ENCODE measurements at regions not wholly inside any gene's neighbourhood (a gene's known extent, or its start where the extent isn't known, plus 50 kb on each side); places are given as distances from the start of the nearest gene placed in this dataset.

GRCh38 chr2:23138701-23139100 lies 246.3 kb upstream of the KLHL29 start:
- DNase-seq (ENCODE audit: low spot score) = no peak
- intact Hi-C loops (cut with DNase I) = no loop called here

- no peak for DNase-seq (ENCODE audit: low spot score)
- intact Hi-C loops (cut with DNase I) = no loop called here
These were observed 239.5 kb upstream of the KLHL29 start for GRCh38 chr2:23145460-23145859.

DNA sequence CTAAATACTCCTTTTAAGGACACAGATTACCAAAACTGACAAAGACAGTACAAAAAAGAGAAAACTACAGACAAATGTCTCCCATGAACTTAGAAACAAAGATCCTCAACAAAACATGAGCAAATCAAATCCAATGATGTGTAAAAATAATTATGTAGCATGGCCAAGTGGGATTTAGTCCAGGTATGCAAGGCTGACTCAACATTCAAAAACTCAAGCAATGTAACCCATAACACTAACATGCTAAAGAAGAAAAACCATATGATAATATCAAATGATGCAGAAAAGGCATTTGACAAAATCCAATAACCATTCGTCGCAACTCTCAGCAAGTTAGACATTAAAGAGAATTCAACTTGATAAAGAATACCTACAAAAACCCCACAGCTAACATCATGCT lies 239.0 kb upstream of the KLHL29 start:
- DNase-seq (ENCODE audit: low spot score) = no peak

DNA sequence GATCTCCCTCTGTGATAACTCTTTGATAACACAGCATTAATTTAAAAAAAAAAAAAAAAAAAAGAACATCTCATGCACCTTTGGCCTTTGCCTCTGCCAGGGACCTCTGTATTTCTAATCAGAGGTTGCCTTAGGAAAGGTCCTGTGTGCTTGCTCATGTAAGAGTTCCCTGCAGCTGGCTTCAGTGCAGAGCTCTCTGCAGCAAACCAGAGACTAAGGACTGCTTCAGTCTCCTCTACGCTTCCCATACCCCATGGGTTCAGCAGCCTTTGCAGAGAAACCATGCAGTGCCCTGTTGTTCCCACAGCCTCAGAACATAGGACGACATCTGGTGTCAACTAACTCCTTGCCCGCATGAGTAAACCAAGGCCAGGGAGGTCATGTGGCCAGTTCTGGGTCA lies 236.6 kb upstream of the KLHL29 start:
- no peak for DNase-seq (ENCODE audit: low spot score)
- intact Hi-C loops (cut with DNase I) = no loop called here

More for the DNA sequence above, 239.0 kb upstream of the KLHL29 start:
- intact Hi-C loops (cut with DNase I) = no loop called here

GRCh38 chr2:23149777-23150176 lies 235.2 kb upstream of the KLHL29 start:
- intact Hi-C loops (cut with DNase I) = no loop called here
- no peak for DNase-seq (ENCODE audit: low spot score)

- intact Hi-C loops (cut with DNase I) = no loop called here
- no peak for DNase-seq (ENCODE audit: low spot score)
These were observed 231.5 kb upstream of the KLHL29 start for GRCh38 chr2:23153484-23153883.

DNA sequence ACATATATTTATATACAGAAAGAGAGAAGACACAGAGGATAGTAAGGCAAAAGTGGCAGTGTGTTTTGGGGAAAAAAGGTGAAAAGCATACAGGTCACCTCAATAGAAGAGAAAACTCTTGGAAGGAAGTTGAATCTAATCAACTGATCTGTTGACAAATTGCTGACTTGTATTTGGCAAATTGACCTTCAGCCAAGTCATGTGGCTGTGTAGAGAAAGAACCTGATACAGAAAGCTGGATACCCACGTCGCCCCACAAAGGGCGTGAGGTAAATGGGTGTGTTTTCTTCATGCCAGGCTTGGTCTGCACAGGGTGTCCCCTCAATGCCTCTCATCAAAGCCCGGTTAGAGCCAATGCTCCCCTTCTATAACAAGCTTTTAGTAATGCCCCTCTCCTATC lies 230.0 kb upstream of the KLHL29 start:
- no peak for DNase-seq (ENCODE audit: low spot score)
- intact Hi-C loops (cut with DNase I) = no loop called here

- no peak for DNase-seq (ENCODE audit: low spot score)
- intact Hi-C loops (cut with DNase I) = no loop called here
These were observed 227.2 kb upstream of the KLHL29 start for GRCh38 chr2:23157812-23158211.

DNA sequence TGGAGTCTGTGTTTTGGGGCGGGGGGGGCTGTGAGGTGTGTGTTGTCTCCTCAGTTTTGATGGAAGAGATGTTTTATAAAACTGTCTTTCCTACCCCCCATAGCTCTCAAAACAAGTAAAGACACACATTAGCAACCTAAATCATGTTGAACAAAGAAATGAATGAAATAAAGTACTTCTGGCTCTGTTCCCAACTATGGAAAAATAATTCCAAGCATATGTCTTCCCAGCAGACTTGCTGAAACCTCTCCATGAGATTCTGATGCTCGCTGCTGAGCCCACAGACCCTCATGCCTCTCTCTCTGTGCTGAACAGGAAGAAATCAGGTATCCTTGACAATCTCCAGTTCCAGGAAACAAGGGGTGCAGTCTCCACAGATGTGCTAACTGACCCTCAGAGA lies 226.7 kb upstream of the KLHL29 start:
- intact Hi-C loops (cut with DNase I) = no loop called here
- no peak for DNase-seq (ENCODE audit: low spot score)

GRCh38 chr2:23159746-23160405 lies 225.1 kb upstream of the KLHL29 start:
- intact Hi-C loops (cut with DNase I) = no loop called here
- no peak for DNase-seq (ENCODE audit: low spot score)

GRCh38 chr2:23164173-23164572 lies 220.8 kb upstream of the KLHL29 start:
- no peak for DNase-seq (ENCODE audit: low spot score)
- intact Hi-C loops (cut with DNase I) = no loop called here

GRCh38 chr2:23169896-23170295 lies 215.1 kb upstream of the KLHL29 start:
- intact Hi-C loops (cut with DNase I) = no loop called here
- DNase-seq (ENCODE audit: low spot score) = no peak

- DNase-seq (ENCODE audit: low spot score) = no peak
- intact Hi-C loops (cut with DNase I) = no loop called here
These were observed 213.9 kb upstream of the KLHL29 start for GRCh38 chr2:23171108-23171507.

DNA sequence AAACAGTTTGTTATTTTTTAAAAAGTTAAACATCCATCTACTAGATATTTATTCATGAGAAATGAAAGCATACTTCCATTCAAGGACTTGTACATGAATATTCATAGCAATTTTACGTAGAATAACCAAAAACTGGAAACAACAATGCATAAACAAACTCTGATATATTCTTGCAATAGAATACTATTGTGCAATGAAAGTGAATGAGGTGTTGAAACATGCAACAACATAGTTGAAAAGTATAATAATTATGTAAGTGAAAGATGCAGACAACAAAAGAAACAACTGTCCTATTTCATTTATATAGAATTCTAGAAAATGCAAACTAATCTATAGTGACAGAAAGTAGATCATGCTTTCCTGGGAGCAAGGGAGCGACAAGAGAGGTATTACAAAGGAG lies 206.6 kb upstream of the KLHL29 start:
- intact Hi-C loops (cut with DNase I) = no loop called here
- DNase-seq (ENCODE audit: low spot score) = no peak

DNA sequence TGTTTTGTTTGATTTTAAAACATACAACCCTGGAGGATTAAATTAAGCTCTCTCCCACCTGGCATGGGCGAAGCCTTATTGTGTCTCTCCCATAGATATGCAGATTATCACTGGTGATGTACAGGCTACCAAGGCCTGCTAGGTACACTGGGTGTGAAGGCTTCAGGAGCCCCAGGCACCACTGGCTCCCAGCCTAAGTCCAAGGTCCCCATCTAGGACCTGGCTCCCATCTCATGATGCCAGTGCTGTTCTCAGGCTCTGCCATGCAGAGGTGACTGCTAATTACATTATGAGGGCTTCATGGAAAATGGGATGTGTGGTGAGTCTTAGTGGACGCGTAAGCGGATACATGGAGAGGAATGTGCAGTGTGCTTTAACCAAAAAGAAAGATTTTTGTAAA lies 201.2 kb upstream of the KLHL29 start:
- intact Hi-C loops (cut with DNase I) = no loop called here
- no peak for DNase-seq (ENCODE audit: low spot score)

- intact Hi-C loops (cut with DNase I) = no loop called here
- DNase-seq (ENCODE audit: low spot score) = no peak
These were observed 186.5 kb upstream of the KLHL29 start for GRCh38 chr2:23198316-23199114.

DNA sequence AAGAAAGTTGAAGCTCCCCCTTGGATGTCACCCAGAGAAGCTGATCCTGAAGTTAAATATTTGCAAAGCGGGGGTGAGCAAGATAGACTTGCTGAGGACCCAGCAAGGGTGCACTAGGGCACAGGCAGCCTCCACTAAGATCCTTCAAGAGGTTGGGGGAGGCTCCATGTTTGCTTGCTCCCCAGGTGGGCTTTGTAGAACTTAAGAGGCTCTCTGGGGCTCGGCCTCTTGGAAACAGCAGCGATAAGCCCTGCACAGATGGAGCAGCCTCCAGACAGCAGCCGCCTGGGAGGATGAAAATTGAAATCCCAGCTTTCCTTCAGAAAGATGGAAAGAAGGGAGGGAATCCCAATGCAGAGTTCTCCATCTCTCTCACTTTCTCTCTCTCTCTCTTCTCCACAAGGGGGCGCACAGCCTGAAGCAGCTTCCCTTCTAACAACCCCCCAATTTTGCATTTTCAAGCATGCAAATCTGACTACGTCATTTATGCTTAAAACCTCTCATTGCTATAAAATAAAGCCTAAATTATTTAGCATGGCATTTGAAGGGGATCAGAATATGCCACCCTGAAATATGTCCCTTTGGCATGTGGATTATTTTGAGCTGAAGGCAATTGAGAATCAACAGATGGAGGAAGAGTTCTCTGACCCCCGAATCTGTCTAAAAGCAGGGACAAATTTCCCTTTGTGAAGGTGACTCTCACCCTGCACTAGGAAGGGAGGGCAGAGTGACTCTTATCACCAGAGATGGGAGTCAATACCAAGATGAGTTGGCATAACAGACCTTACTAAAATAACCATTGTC lies 185.7 kb upstream of the KLHL29 start:
- intact Hi-C loops (cut with DNase I) = no loop called here
- no peak for DNase-seq (ENCODE audit: low spot score)

DNA sequence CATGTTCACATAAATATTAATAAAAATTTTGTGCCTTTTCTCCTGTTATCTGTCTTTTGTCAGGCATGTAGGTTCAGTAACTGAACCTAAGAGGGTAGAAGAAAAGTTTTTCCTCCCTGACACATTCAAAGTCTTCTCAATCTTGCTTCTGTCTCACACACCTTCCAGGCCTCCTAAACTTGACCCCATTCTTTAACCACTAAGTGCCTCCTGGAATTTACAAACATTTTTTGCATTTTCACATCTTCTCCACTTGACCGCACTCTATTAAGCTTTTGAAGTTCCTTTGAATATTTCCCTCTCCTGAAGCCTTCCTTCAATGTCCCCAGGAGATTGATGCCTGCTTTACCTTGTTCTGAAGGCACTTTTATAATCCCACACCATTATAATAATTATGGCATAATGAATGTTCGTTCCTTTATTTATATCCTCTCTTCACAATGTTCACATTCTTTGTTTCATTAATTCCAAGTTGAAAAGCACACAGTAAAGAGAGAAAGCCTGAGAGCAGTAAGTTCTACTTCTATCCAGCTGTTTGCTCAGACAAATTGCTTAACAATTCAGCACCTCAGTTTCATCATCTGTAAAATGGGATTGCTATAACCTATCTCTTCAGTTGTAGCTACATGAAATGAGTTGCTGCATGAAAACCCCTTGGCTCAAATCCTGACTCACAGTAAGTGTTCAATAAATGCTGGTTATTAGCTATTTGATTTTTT lies 184.8 kb upstream of the KLHL29 start:
- intact Hi-C loops (cut with DNase I) = no loop called here
- DNase-seq (ENCODE audit: low spot score) = no peak

DNA sequence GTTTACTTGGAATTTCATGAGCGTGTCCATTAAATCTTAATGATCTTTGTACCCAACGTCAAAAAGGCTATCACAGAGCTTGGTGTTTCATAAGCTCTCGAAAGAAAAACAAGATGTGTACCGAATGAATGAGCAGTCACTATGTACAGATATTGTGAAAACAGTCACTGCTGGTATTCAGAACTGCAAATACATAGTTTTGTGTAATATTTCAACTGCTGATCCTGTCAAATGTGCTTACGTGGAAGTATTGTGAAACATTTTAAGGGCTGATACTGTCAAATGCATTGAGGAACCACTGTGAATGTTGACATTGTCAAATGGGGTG lies 184.2 kb upstream of the KLHL29 start:
- no peak for DNase-seq (ENCODE audit: low spot score)
- intact Hi-C loops (cut with DNase I) = no loop called here

DNA sequence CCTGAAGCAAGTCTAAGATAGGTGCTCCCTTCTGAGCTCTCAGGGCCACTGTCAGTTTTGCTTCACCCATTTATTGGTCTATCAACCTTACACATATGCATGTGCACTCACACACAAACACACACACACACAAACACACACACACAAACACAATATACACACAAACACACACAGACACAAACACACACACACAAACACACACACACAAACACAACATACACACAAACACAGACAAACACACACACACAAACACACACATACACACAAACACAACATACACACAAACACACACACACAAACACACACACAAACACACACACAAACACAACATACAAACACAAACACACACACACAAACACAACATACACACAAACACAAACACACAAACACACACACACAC lies 181.6 kb upstream of the KLHL29 start:
- DNase-seq (ENCODE audit: low spot score) = no peak
- intact Hi-C loops (cut with DNase I) = no loop called here
